ENCODE measurements at regions not wholly inside any gene's neighbourhood (a gene's known extent, or its start where the extent isn't known, plus 50 kb on each side); places are given as distances from the start of the nearest gene placed in this dataset.

GRCh38 chr9:30020161-30020560 is 2364.3 kb upstream of the ACO1 start:
- H3K4me3 ChIP-seq (ENCODE audit: low read length): no peak overlapping the region
- DNase-seq: no peak
- H3K9me3 ChIP-seq (ENCODE audit: control insufficient read depth, insufficient read depth, low read length): no peaks in the 10 kb centered on the region
- TF ChIP-seq, protein P1, sequence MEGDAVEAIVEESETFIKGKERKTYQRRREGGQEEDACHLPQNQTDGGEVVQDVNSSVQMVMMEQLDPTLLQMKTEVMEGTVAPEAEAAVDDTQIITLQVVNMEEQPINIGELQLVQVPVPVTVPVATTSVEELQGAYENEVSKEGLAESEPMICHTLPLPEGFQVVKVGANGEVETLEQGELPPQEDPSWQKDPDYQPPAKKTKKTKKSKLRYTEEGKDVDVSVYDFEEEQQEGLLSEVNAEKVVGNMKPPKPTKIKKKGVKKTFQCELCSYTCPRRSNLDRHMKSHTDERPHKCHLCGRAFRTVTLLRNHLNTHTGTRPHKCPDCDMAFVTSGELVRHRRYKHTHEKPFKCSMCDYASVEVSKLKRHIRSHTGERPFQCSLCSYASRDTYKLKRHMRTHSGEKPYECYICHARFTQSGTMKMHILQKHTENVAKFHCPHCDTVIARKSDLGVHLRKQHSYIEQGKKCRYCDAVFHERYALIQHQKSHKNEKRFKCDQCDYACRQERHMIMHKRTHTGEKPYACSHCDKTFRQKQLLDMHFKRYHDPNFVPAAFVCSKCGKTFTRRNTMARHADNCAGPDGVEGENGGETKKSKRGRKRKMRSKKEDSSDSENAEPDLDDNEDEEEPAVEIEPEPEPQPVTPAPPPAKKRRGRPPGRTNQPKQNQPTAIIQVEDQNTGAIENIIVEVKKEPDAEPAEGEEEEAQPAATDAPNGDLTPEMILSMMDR (IDR thresholded peaks at IDR 0.05): no peak
- H3K4me3 Mint-ChIP-seq: no peak overlapping the region
- no peaks in the 10 kb centered on the region for H3K36me3 Mint-ChIP-seq
- H3K9me3 Mint-ChIP-seq: no peaks in the 10 kb centered on the region
- no CpG with 5 or more reads among the region's 2 CpGs for WGBS (ENCODE audit: insufficient coverage)
- peaks cover 0 to 3% of the 10 kb centered on the region in 2 donors for H3K27me3 Mint-ChIP-seq (ENCODE audit: low read depth in 2 of 2)
- H3K27ac Mint-ChIP-seq: no peak overlapping the region
- H3K4me1 ChIP-seq (ENCODE audit: control insufficient read depth, insufficient read depth, low read length): no peaks in the 10 kb centered on the region
- H3K4me1 Mint-ChIP-seq: no peaks in the 10 kb centered on the region
- intact Hi-C loops (cut with micrococcal nuclease): no loop called here
- no peak overlapping the region for H3K27ac ChIP-seq (ENCODE audit: low read length)
- H3K27me3 ChIP-seq (ENCODE audit: control insufficient read depth, insufficient read depth, low read length): no peaks in the 10 kb centered on the region
- ATAC-seq: no peak
- no peaks in the 10 kb centered on the region for H3K36me3 ChIP-seq (ENCODE audit: control insufficient read depth, insufficient read depth, low read length)

DNA sequence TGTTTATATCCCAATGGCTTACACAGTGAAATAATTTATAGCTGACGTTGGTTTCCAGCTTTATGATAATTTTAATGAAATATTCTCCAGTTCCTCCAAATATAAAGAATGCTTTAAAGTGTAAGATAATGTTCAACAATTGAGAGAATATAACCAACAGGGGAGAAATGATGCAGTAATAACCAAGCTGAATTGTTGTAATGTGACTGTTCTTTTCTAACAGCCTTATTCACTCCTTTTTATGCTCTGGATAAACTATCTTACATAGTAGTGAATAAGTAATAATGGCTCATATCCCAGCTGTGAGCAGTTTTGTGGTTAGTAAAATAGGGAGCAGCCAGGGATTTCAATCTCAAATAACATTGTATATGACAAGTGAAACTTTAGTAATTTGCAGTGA is 2348.7 kb upstream of the ACO1 start:
- H3K4me1 ChIP-seq (ENCODE audit: control insufficient read depth, insufficient read depth, low read length): no peaks in the 10 kb centered on the region
- H3K36me3 Mint-ChIP-seq: peaks cover 7% of the 10 kb centered on the region
- no peak overlapping the region for H3K4me3 ChIP-seq (ENCODE audit: low read length)
- peaks cover 0 to 8% of the 10 kb centered on the region in 2 donors for H3K27me3 Mint-ChIP-seq (ENCODE audit: low read depth in 2 of 2)
- no CpG with 5 or more reads among the region's 1 CpG for WGBS (ENCODE audit: insufficient coverage)
- H3K27ac ChIP-seq (ENCODE audit: low read length): no peak overlapping the region
- no peaks in the 10 kb centered on the region for H3K4me1 Mint-ChIP-seq
- TF ChIP-seq, protein P1 (IDR thresholded peaks at IDR 0.05): no peak
- intact Hi-C loops (cut with micrococcal nuclease): no loop called here
- no peak overlapping the region for H3K4me3 Mint-ChIP-seq
- DNase-seq (no peak), ATAC-seq (no peak)
- no peaks in the 10 kb centered on the region for H3K36me3 ChIP-seq (ENCODE audit: control insufficient read depth, insufficient read depth, low read length)
- H3K27me3 ChIP-seq (ENCODE audit: control insufficient read depth, insufficient read depth, low read length): no peaks in the 10 kb centered on the region
- no peak overlapping the region for H3K27ac Mint-ChIP-seq
- H3K9me3 ChIP-seq (ENCODE audit: control insufficient read depth, insufficient read depth, low read length): no peaks in the 10 kb centered on the region
- H3K9me3 Mint-ChIP-seq: peaks cover 4 to 5% of the 10 kb centered on the region in 2 donors

GRCh38 chr9:30036558-30036957 is 2347.9 kb upstream of the ACO1 start:
- peaks cover 0 to 8% of the 10 kb centered on the region in 2 donors for H3K27me3 Mint-ChIP-seq (ENCODE audit: low read depth in 2 of 2)
- no peak for ATAC-seq
- Histone ChIP-seq H3K36me3 (ENCODE audit: control insufficient read depth, insufficient read depth, low read length) (no peaks in the 10 kb centered on the region), H3K9me3 (ENCODE audit: control insufficient read depth, insufficient read depth, low read length) (no peaks in the 10 kb centered on the region), H3K27me3 (ENCODE audit: control insufficient read depth, insufficient read depth, low read length) (no peaks in the 10 kb centered on the region), H3K27ac (ENCODE audit: low read length) (no peak overlapping the region), H3K4me1 (ENCODE audit: control insufficient read depth, insufficient read depth, low read length) (no peaks in the 10 kb centered on the region), H3K4me3 (ENCODE audit: low read length) (no peak overlapping the region)
- peaks cover 7% of the 10 kb centered on the region for H3K36me3 Mint-ChIP-seq
- 59% methylated on average over 1 of the region's 1 CpG for WGBS (ENCODE audit: insufficient coverage)
- no peak for DNase-seq
- peaks cover 4 to 5% of the 10 kb centered on the region in 2 donors for H3K9me3 Mint-ChIP-seq
- H3K27ac Mint-ChIP-seq: no peak overlapping the region
- intact Hi-C loops (cut with micrococcal nuclease): no loop called here
- no peaks in the 10 kb centered on the region for H3K4me1 Mint-ChIP-seq
- no peak overlapping the region for H3K4me3 Mint-ChIP-seq
- TF ChIP-seq, protein P1 (IDR thresholded peaks at IDR 0.05): no peak

DNA sequence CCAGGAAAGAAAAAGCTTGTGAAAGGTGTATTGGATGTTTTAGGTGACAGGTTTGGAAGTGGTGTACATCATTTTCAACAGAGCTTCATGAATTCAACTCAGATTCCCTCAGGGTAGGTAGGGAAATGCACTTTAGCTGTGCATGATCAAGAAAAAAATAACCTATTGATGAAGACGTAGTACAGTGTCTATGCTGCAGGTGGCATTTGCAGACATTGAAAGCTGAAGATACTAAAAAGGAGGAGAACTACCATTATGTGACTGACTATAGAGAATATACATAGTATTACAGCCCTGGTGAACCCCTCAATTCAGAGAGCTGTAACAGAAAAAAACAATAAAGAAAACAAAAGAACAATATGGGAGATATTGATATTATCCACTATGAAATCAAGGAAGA is 2344.7 kb upstream of the ACO1 start:
- Mint-ChIP-seq H3K27me3 (ENCODE audit: low read depth in 2 of 2) (peaks cover 0 to 10% of the 10 kb centered on the region in 2 donors), H3K4me3 (no peak overlapping the region), H3K27ac (no peak overlapping the region), H3K9me3 (peaks cover 4 to 5% of the 10 kb centered on the region in 2 donors), H3K4me1 (no peaks in the 10 kb centered on the region), H3K36me3 (no peaks in the 10 kb centered on the region)
- no peaks in the 10 kb centered on the region for H3K27me3 ChIP-seq (ENCODE audit: control insufficient read depth, insufficient read depth, low read length)
- intact Hi-C loops (cut with micrococcal nuclease): no loop called here
- DNase-seq (no peak), ATAC-seq (no peak)
- H3K27ac ChIP-seq (ENCODE audit: low read length): no peak overlapping the region
- no peaks in the 10 kb centered on the region for H3K36me3 ChIP-seq (ENCODE audit: control insufficient read depth, insufficient read depth, low read length)
- TF ChIP-seq, protein P1 (IDR thresholded peaks at IDR 0.05): no peak
- H3K9me3 ChIP-seq (ENCODE audit: control insufficient read depth, insufficient read depth, low read length): no peaks in the 10 kb centered on the region
- 78% methylated on average over 1 of the region's 1 CpG for WGBS (ENCODE audit: insufficient coverage)
- no peak overlapping the region for H3K4me3 ChIP-seq (ENCODE audit: low read length)
- no peaks in the 10 kb centered on the region for H3K4me1 ChIP-seq (ENCODE audit: control insufficient read depth, insufficient read depth, low read length)
